DMS153 treated with DMSO at 0.1 percent for 48 hours (cell line): ENCODE measurements at regions not wholly inside any gene's neighbourhood (a gene's known extent, or its start where the extent isn't known, plus 50 kb on each side); places are given as distances from the start of the nearest gene placed in this dataset.

ENCODE experiments used
- DNase-seq: peaks from one replicate; lab custom pipeline; 2025; ENCODE audit not compliant: unreplicated experiment; lab: John Stamatoyannopoulos, UW

GRCh38 chrX:39855748-39856129, 242.0 kb downstream of the BCOR start:
- no peak for DNase-seq

- no peak for DNase-seq
Observed at GRCh38 chrX:39856472-39857121, 241.2 kb downstream of the BCOR start.

GRCh38 chrX:39857780-39858179, 240.0 kb downstream of the BCOR start:
- DNase-seq: no peak

- DNase-seq: peak; percentile 10
Observed at GRCh38 chrX:39859991-39860861, 237.5 kb downstream of the BCOR start.

GRCh38 chrX:39862963-39863362, 234.8 kb downstream of the BCOR start:
- no peak for DNase-seq

GRCh38 chrX:39866229-39866628, 231.5 kb downstream of the BCOR start:
- peak; percentile 8 for DNase-seq

- DNase-seq: no peak
Observed at GRCh38 chrX:39869846-39870601, 227.7 kb downstream of the BCOR start.

GRCh38 chrX:39871648-39872047, 226.1 kb downstream of the BCOR start:
- no peak for DNase-seq

GRCh38 chrX:39873117-39873516, 224.6 kb downstream of the BCOR start:
- DNase-seq: no peak

- no peak for DNase-seq
Observed at GRCh38 chrX:39874202-39874816, 223.4 kb downstream of the BCOR start.

GRCh38 chrX:39875834-39876628, 221.7 kb downstream of the BCOR start:
- no peak for DNase-seq

- no peak for DNase-seq
Observed at GRCh38 chrX:39877905-39878304, 219.9 kb downstream of the BCOR start.

- DNase-seq: no peak
Observed at GRCh38 chrX:39883666-39884065, 214.1 kb downstream of the BCOR start.

GRCh38 chrX:39886282-39886681, 211.5 kb downstream of the BCOR start:
- DNase-seq: no peak

GRCh38 chrX:39888730-39889129, 209.0 kb downstream of the BCOR start:
- DNase-seq: no peak

GRCh38 chrX:39889704-39890103, 208.1 kb downstream of the BCOR start:
- DNase-seq: no peak

- DNase-seq: no peak
Observed at GRCh38 chrX:39890807-39891206, 207.0 kb downstream of the BCOR start.

GRCh38 chrX:39891781-39892180, 206.0 kb downstream of the BCOR start:
- no peak for DNase-seq

- DNase-seq: no peak
Observed at GRCh38 chrX:39893417-39894338, 204.1 kb downstream of the BCOR start.
